Activated naive CD4-positive, alpha-beta T cell treated with anti-CD3 and anti-CD28 coated beads, Interleukin-2, amount 50 U/mL, for 16 hours (primary cell): ENCODE measurements at regions not wholly inside any gene's neighbourhood (a gene's known extent, or its start where the extent isn't known, plus 50 kb on each side); places are given as distances from the start of the nearest gene placed in this dataset.
"Not testable (repeated sequence)": the region's sequence is repeated elsewhere in the genome, so short reads cannot be mapped to it uniquely, and the experiment has no call there.

Source experiments
- DNase-seq: peaks from one replicate; pipeline ENCODE4 v3.0.0-alpha.2; 2020

- DNase-seq: no peak
These were observed 380.2 kb upstream of the ZFHX3 start for GRCh38 chr16:73428121-73428520.

- no peak for DNase-seq
These were observed 379.2 kb upstream of the ZFHX3 start for GRCh38 chr16:73427164-73427563.

- no peak for DNase-seq
These were observed 378.7 kb upstream of the ZFHX3 start for GRCh38 chr16:73426433-73427160.

- DNase-seq: no peak
These were observed 372.7 kb upstream of the ZFHX3 start for GRCh38 chr16:73420676-73421075.

GRCh38 chr16:73420244-73420643, 372.3 kb upstream of the ZFHX3 start:
- DNase-seq: no peak

- DNase-seq: no peak
These were observed 370.8 kb upstream of the ZFHX3 start for GRCh38 chr16:73418691-73419090.

- no peak for DNase-seq
These were observed 370.1 kb upstream of the ZFHX3 start for GRCh38 chr16:73418051-73418450.

GRCh38 chr16:73415286-73415685, 367.4 kb upstream of the ZFHX3 start:
- DNase-seq: no peak

- no peak for DNase-seq
These were observed 366.7 kb upstream of the ZFHX3 start for GRCh38 chr16:73414638-73415037.

- no peak for DNase-seq
These were observed 365.9 kb upstream of the ZFHX3 start for GRCh38 chr16:73413830-73414190.

GRCh38 chr16:73413091-73413829, 365.3 kb upstream of the ZFHX3 start:
- DNase-seq: no peak

- DNase-seq: no peak
These were observed 364.5 kb upstream of the ZFHX3 start for GRCh38 chr16:73412416-73412815.

- DNase-seq: no peak
These were observed 360.8 kb upstream of the ZFHX3 start for GRCh38 chr16:73408716-73409115.

- no peak for DNase-seq
These were observed 360.4 kb upstream of the ZFHX3 start for GRCh38 chr16:73408311-73408710.

GRCh38 chr16:73405851-73406250, 357.9 kb upstream of the ZFHX3 start:
- no peak for DNase-seq

GRCh38 chr16:73404001-73404400, 356.1 kb upstream of the ZFHX3 start:
- DNase-seq: no peak

GRCh38 chr16:73403291-73403690, 355.4 kb upstream of the ZFHX3 start:
- no peak for DNase-seq

- DNase-seq: no peak
These were observed 353.0 kb upstream of the ZFHX3 start for GRCh38 chr16:73400951-73401350.

GRCh38 chr16:73399997-73400396, 352.1 kb upstream of the ZFHX3 start:
- no peak for DNase-seq

GRCh38 chr16:73399486-73399885, 351.6 kb upstream of the ZFHX3 start:
- DNase-seq: no peak

GRCh38 chr16:73398604-73399003, 350.7 kb upstream of the ZFHX3 start:
- not testable (repeated sequence) for DNase-seq

GRCh38 chr16:73396556-73396955, 348.6 kb upstream of the ZFHX3 start:
- no peak for DNase-seq

GRCh38 chr16:73390936-73391335, 343.0 kb upstream of the ZFHX3 start:
- no peak for DNase-seq

GRCh38 chr16:73390491-73390890, 342.6 kb upstream of the ZFHX3 start:
- DNase-seq: no peak

GRCh38 chr16:73389085-73389484, 341.2 kb upstream of the ZFHX3 start:
- DNase-seq: no peak
